Endothelial cell of umbilical vein (primary cell): ENCODE measurements at regions not wholly inside any gene's neighbourhood (a gene's known extent, or its start where the extent isn't known, plus 50 kb on each side); places are given as distances from the start of the nearest gene placed in this dataset.

Experiments used
- POLR2A ChIP-seq: IDR thresholded peaks from 2 replicates; pipeline ENCODE4 v1.6.1; 2012; ENCODE audit warnings: low read depth, mild to moderate bottlenecking, control low read depth, low read length
- POLR2AphosphoS5 ChIP-seq: IDR thresholded peaks from 2 replicates; pipeline ENCODE4 v1.6.1; 2012; ENCODE audit warnings: low read depth, mild to moderate bottlenecking, control low read depth, low read length, moderate library complexity; ENCODE audit not compliant: insufficient read depth
- TF ChIP-seq, protein P1 (sequence below), 2 donors: IDR thresholded peaks; 1 replicate in 1 of 2; 2 replicates in 1 of 2; pipeline ENCODE4 v1.5.1; 2011; ENCODE audit warnings: low read length in 2 of 2, mild to moderate bottlenecking in 2 of 2, moderate library complexity in 2 of 2, control low read depth in 1 of 2, inconsistent platforms in 1 of 2, low read depth in 1 of 2; ENCODE audit not compliant: insufficient read depth in 1 of 2; ENCODE audit errors: extremely low read depth in 1 of 2
- TF ChIP-seq, protein P2 (sequence below): IDR thresholded peaks from 2 replicates; pipeline ENCODE4 v1.6.1; 2011; ENCODE audit not compliant: insufficient read depth, insufficient read length

DNA sequence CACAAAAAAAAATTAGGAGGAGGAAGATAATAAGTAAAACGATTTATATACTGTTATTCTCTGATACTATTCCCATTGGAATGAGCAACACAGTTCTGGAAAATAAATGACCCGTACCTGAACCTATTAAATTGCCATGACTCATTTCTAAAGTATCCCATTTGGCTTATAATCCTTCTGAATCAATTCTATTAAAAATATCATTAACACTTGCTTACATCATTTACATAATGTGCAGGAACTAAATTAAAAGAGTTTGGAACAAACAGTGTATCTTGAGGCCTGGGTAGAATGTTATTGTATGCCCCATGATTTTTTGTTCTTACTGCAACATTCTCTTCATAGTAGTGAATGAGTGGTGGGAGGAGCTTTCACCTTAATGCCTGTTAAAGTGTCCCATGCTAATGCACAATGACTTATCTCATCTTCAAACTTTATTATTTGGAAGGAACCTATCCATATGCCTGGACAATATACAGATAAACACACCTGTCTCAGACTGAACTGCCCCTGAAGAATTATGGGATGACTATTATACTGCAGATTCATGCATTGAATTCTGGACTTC, 549.9 kb upstream of the ACVR2A start:
- no peak for TF ChIP-seq POLR2A
- TF ChIP-seq POLR2AphosphoS5 = no peak
- TF ChIP-seq, protein P1, sequence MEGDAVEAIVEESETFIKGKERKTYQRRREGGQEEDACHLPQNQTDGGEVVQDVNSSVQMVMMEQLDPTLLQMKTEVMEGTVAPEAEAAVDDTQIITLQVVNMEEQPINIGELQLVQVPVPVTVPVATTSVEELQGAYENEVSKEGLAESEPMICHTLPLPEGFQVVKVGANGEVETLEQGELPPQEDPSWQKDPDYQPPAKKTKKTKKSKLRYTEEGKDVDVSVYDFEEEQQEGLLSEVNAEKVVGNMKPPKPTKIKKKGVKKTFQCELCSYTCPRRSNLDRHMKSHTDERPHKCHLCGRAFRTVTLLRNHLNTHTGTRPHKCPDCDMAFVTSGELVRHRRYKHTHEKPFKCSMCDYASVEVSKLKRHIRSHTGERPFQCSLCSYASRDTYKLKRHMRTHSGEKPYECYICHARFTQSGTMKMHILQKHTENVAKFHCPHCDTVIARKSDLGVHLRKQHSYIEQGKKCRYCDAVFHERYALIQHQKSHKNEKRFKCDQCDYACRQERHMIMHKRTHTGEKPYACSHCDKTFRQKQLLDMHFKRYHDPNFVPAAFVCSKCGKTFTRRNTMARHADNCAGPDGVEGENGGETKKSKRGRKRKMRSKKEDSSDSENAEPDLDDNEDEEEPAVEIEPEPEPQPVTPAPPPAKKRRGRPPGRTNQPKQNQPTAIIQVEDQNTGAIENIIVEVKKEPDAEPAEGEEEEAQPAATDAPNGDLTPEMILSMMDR (IDR thresholded peaks at IDR 0.05; ENCODE audit: extremely low read depth in 1 of 2, insufficient read depth in 1 of 2, low read depth in 1 of 2, low read length in 2 of 2) = no peak
- TF ChIP-seq, protein P2, sequence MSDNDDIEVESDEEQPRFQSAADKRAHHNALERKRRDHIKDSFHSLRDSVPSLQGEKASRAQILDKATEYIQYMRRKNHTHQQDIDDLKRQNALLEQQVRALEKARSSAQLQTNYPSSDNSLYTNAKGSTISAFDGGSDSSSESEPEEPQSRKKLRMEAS = no peak
